ENCODE measurements at regions not wholly inside any gene's neighbourhood (a gene's known extent, or its start where the extent isn't known, plus 50 kb on each side); places are given as distances from the start of the nearest gene placed in this dataset.

DNA sequence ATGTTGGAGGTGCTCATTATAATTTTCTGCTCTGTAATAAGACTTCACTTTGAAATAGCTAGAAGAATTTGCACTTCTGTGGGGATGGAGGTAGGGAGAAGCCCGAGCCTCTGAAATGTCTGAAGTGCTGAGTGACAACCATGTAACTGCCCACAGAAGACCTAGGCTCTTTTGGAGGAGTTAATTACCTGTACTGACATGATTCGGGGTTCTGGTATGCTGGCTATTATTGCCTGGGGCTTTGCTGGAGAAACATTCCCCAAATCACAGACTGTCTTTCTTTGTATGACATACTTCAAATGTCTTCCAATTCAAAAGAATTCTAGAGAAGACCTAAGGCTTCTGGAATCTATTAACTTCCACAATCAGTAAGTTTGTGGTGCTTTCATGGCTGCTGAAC, 211.2 kb upstream of the POF1B start:
- H2AFZ ChIP-seq (ENCODE audit: low read length), result no peak overlapping the region
- H3K79me2 ChIP-seq (ENCODE audit: control insufficient read depth in 1 of 2, insufficient read depth in 2 of 2, low read length in 2 of 2), result no peaks in the 10 kb centered on the region
- CTCF ChIA-PET (ENCODE audit: partially characterized antibody), result no interaction called here
- no peak overlapping the region for H2AK5ac ChIP-seq (ENCODE audit: low read depth, low read length)
- FAIRE-seq (no peak), DNase-seq (ENCODE audit: low read depth in 1 of 2, low spot score in 2 of 2) (peak in 1 of 2 experiments; percentile 7)
- H3K4me1 ChIP-seq (replicated peaks in 1 of 4; ENCODE audit: control insufficient read depth in 3 of 4, insufficient read depth in 4 of 4, low read length in 3 of 4), result no peaks in the 10 kb centered on the region
- H4K20me1 ChIP-seq (replicated peaks in 1 of 2; ENCODE audit: control insufficient read depth in 1 of 2, insufficient read depth in 2 of 2, low read length in 2 of 2), result no peaks in the 10 kb centered on the region
- H4K91ac ChIP-seq (replicated peaks; ENCODE audit: insufficient read length, low read length), result no peak overlapping the region
- 89% methylated on average over 2 of the region's 2 CpGs; no CpG with 5 or more reads in 1 of the 2 experiments for WGBS, 2 experiments (ENCODE audit: extremely low coverage in 1 of 2, insufficient coverage in 1 of 2, insufficient read length in 1 of 2, insufficient replicate concordance in 2 of 2, low coverage in 1 of 2, low lambda C conversion rate in 2 of 2, missing lambda C conversion rate in 1 of 2)
- H3K18ac ChIP-seq (ENCODE audit: extremely low read depth, low read length), result no peak overlapping the region
- POLR2A ChIA-PET (ENCODE audit: partially characterized antibody), result no interaction called here
- H3K36me3 ChIP-seq (ENCODE audit: control insufficient read depth in 2 of 4, insufficient read depth in 4 of 4, low read length in 3 of 4), result no peaks in the 10 kb centered on the region
- no peak overlapping the region for H3K9ac ChIP-seq (replicated peaks in 1 of 4; ENCODE audit: extremely low read depth in 1 of 4, low read depth in 3 of 4, low read length in 3 of 4)
- no peak overlapping the region for H2BK120ac ChIP-seq (replicated peaks; ENCODE audit: low read depth, low read length)
- no peak overlapping the region for H3K14ac ChIP-seq (ENCODE audit: insufficient read length)
- no peak overlapping the region for H4K5ac ChIP-seq (ENCODE audit: insufficient read length, low read depth, low read length)
- no peaks in the 10 kb centered on the region for H3K27me3 ChIP-seq (replicated peaks in 1 of 4; ENCODE audit: control insufficient read depth in 3 of 4, extremely low read depth in 1 of 4, insufficient read depth in 3 of 4, low read length in 3 of 4)
- TF ChIP-seq POLR2AphosphoS5 (IDR thresholded peaks at IDR 0.05; ENCODE audit: low read depth, low read length), result no peak
- H3K56ac ChIP-seq (replicated peaks; ENCODE audit: insufficient read length, low read depth, low read length), result no peak overlapping the region
- H4K8ac ChIP-seq (ENCODE audit: extremely low read depth, insufficient read depth, low read length), result no peak overlapping the region
- no peak overlapping the region for H3K4me2 ChIP-seq (ENCODE audit: insufficient read depth in 1 of 2, low read depth in 2 of 2, low read length in 2 of 2)
- no peaks in the 10 kb centered on the region for H3K79me1 ChIP-seq (ENCODE audit: low read depth, low read length)
- H3K23me2 ChIP-seq (ENCODE audit: low read depth, low read length), result no peaks in the 10 kb centered on the region
- H3K4me3 ChIP-seq (ENCODE audit: extremely low read depth in 1 of 4, insufficient read depth in 2 of 4, low read depth in 3 of 4, low read length in 4 of 4), result no peak overlapping the region
- no peak overlapping the region for H2BK5ac ChIP-seq (ENCODE audit: low read depth, low read length)
- no peak overlapping the region for H3K23ac ChIP-seq (ENCODE audit: insufficient read length)
- no peaks in the 10 kb centered on the region for H3K9me3 ChIP-seq (ENCODE audit: insufficient read depth in 2 of 2, low read depth in 1 of 2, low read length in 1 of 2)
- no peak overlapping the region for H2BK20ac ChIP-seq (ENCODE audit: low read length)
- H2BK12ac ChIP-seq (ENCODE audit: low read depth, low read length), result no peak overlapping the region
- no peak overlapping the region for H3K4ac ChIP-seq (replicated peaks; ENCODE audit: insufficient read length, low read depth, low read length)
- H3K27ac ChIP-seq (ENCODE audit: low read depth, low read length), result no peak overlapping the region
- H2BK15ac ChIP-seq (ENCODE audit: low read length), result no peak overlapping the region
